Panc1 (cell line): ENCODE measurements at regions not wholly inside any gene's neighbourhood (a gene's known extent, or its start where the extent isn't known, plus 50 kb on each side); places are given as distances from the start of the nearest gene placed in this dataset.
"Not testable (repeated sequence)": the region's sequence is repeated elsewhere in the genome, so short reads cannot be mapped to it uniquely, and the experiment has no call there.

ENCODE experiments used
- CTCF ChIP-seq: fragments of 450-650 bp; IDR thresholded peaks from 2 replicates; pipeline ENCODE4 v1.5.1; 2017; ENCODE audit warnings: mild to moderate bottlenecking
- POLR2AphosphoS5 ChIP-seq: IDR thresholded peaks from 2 replicates; pipeline ENCODE4 v1.6.1; 2012; ENCODE audit warnings: mild to moderate bottlenecking, low read depth, low read length, moderate library complexity
- SIN3A ChIP-seq: IDR thresholded peaks from 2 replicates; pipeline ENCODE4 v1.6.1; 2012; ENCODE audit warnings: low read depth, mild to moderate bottlenecking, low read length, moderate library complexity, borderline replicate concordance; ENCODE audit not compliant: insufficient read depth
- TCF7L2 ChIP-seq: IDR thresholded peaks from 2 replicates; pipeline ENCODE4 v1.6.1; 2011; ENCODE audit warnings: mild to moderate bottlenecking, low read depth, low read length, inconsistent platforms

- not testable (repeated sequence) for TF ChIP-seq CTCF, POLR2AphosphoS5, TCF7L2, SIN3A
Observed at GRCh38 chr4:104582056-104582455, 87.4 kb upstream of the CXXC4 start.
